ENCODE measurements at regions not wholly inside any gene's neighbourhood (a gene's known extent, or its start where the extent isn't known, plus 50 kb on each side); places are given as distances from the start of the nearest gene placed in this dataset.
A peak's percentile ranks its signal among the peaks of the same experiment; 100 is the strongest.

- Mint-ChIP-seq H3K27me3 (ENCODE audit: low read depth) (no peaks in the 10 kb centered on the region), H3K4me1 (ENCODE audit: low read depth) (peaks cover 6% of the 10 kb centered on the region), H3K4me3 (ENCODE audit: unreplicated experiment) (no peak overlapping the region), H3K9me3 (ENCODE audit: low read depth) (peaks cover 9% of the 10 kb centered on the region), H3K36me3 (ENCODE audit: low read depth) (peaks cover 2% of the 10 kb centered on the region), H3K27ac (ENCODE audit: unreplicated experiment) (peak overlapping the region; percentile 32)
- TF ChIP-seq, protein P1, sequence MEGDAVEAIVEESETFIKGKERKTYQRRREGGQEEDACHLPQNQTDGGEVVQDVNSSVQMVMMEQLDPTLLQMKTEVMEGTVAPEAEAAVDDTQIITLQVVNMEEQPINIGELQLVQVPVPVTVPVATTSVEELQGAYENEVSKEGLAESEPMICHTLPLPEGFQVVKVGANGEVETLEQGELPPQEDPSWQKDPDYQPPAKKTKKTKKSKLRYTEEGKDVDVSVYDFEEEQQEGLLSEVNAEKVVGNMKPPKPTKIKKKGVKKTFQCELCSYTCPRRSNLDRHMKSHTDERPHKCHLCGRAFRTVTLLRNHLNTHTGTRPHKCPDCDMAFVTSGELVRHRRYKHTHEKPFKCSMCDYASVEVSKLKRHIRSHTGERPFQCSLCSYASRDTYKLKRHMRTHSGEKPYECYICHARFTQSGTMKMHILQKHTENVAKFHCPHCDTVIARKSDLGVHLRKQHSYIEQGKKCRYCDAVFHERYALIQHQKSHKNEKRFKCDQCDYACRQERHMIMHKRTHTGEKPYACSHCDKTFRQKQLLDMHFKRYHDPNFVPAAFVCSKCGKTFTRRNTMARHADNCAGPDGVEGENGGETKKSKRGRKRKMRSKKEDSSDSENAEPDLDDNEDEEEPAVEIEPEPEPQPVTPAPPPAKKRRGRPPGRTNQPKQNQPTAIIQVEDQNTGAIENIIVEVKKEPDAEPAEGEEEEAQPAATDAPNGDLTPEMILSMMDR (IDR thresholded peaks at IDR 0.05): no peak
- DNase-seq (ENCODE audit: low spot score): no peak
Measured at GRCh38 chr9:673966-674526, 167.5 kb upstream of the DMRT1 start.

DNA sequence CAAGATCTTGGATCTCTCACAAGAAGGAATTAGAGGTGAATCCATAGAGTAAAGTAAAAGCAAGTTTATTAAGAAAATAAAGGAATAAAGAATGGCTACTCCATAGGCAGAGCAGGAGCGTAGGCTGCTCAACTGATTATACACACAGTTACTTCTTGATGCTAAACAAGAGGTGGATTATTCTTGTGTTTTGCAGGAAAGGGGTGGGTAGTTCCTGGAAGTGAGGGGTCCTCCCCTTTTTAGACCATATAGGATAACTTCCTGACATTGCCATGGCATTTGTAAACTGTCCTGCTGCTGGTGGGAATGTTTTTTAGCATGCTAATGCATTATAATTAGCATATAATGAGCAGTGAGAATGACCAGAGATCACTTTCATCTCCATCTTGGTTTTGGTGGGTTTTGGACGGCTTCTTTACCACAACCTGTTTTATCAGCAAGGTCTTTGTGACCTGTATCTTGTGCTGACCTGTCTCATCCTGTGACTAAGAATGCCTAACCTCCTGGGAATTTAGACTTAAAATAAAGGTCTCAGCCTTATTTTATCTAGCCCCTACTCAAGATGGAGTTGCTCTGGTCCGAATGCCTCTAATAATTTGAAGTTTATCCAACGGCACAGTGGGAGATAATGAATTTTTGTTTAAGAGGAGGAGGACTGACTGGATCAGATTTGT lies 165.7 kb upstream of the DMRT1 start:
- H3K27me3 Mint-ChIP-seq (ENCODE audit: low read depth): no peaks in the 10 kb centered on the region
- no peak for DNase-seq (ENCODE audit: low spot score)
- TF ChIP-seq, protein P1 (IDR thresholded peaks at IDR 0.05): no peak
- H3K9me3 Mint-ChIP-seq (ENCODE audit: low read depth): no peaks in the 10 kb centered on the region
- H3K36me3 Mint-ChIP-seq (ENCODE audit: low read depth): no peaks in the 10 kb centered on the region
- H3K27ac Mint-ChIP-seq (ENCODE audit: unreplicated experiment): no peak overlapping the region
- peaks cover 12% of the 10 kb centered on the region for H3K4me1 Mint-ChIP-seq (ENCODE audit: low read depth)
- H3K4me3 Mint-ChIP-seq (ENCODE audit: unreplicated experiment): no peak overlapping the region

DNA sequence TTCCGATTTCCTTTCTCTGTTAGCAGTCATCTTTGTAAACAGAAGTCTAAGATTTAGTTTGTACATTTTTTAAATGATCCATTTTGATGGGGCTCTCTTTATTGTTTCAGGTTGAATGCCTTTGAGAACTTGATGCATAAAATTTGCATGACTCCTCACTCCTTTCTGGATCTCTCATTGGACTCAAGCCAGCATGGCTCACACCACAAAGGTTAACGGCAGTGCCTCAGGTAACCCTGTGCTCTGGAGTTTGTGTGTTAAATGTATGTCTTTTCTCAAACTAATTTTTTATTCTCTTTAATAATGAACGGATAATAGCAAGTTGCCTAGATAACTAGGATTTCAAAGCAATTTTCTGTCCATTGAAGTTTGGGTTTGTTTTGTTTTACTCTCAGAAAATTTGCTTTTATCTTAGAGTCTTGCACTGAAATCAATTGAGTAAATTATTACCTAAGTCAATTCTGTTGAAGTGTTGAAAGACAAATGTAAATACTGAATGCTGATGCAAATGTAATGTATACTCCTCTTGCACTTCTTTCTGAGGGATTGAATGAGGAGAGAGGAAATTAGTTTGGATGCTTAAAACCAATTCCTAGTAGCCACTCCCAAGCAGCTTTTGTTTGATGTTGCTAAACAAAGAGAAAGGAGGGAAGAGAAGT lies 164.6 kb upstream of the DMRT1 start:
- DNase-seq (ENCODE audit: low spot score): no peak
- H3K27ac Mint-ChIP-seq (ENCODE audit: unreplicated experiment): no peak overlapping the region
- TF ChIP-seq, protein P1 (IDR thresholded peaks at IDR 0.05): no peak
- H3K36me3 Mint-ChIP-seq (ENCODE audit: low read depth): no peaks in the 10 kb centered on the region
- H3K4me3 Mint-ChIP-seq (ENCODE audit: unreplicated experiment): no peak overlapping the region
- peaks cover 12% of the 10 kb centered on the region for H3K4me1 Mint-ChIP-seq (ENCODE audit: low read depth)
- H3K9me3 Mint-ChIP-seq (ENCODE audit: low read depth): no peaks in the 10 kb centered on the region
- H3K27me3 Mint-ChIP-seq (ENCODE audit: low read depth): no peaks in the 10 kb centered on the region

DNA sequence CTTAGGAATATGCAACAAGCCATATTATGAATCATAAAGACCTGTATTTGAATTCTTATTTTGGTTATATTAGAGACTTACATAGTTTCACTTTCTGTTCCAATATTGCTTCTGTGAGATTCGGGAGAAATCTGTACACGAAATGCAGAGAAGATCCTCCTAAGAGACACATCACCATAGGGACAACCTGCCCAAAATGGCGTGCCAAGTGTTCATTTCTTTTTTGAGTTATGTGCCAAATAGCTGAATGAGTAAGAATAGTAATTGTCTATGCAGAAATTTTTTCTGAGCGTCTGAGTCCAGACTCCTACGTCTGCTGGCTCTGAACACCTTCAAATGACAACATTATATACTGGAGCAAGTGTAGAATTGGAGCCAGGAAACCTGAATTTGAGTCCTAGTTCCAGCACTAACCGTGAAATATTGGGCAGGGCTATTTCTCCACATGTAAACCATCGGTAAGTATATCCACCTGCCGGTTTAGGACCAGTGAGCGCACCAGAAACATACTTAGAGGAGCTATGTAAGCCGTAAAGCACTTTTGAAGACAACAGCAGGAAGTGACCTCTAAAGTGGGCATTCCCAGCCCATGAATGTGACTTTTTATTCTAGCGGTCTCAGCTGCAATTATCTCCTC lies 163.9 kb upstream of the DMRT1 start:
- DNase-seq (ENCODE audit: low spot score): no peak

DNA sequence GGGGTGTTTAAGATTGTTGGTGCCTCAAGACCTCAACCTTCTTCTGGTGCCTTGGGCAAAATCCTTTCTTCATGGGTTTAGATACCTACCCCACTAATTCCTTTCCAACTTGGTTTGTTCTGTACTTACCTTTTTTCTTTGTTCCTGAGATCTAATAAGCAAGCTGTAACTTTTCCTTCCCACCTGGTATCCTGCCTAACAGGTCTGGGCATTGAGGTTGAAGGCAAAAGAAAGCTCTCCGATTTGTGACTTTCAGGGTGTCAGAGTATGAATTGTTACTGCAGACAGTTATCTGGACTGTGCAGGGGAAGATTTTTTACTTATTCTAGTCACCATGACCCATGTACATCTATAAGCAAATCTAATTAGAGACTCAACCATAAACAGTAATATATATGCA lies 162.6 kb upstream of the DMRT1 start:
- no peak overlapping the region for H3K4me3 Mint-ChIP-seq (ENCODE audit: unreplicated experiment)
- no peaks in the 10 kb centered on the region for H3K36me3 Mint-ChIP-seq (ENCODE audit: low read depth)
- H3K27ac Mint-ChIP-seq (ENCODE audit: unreplicated experiment): no peak overlapping the region
- H3K4me1 Mint-ChIP-seq (ENCODE audit: low read depth): peaks cover 20% of the 10 kb centered on the region
- no peaks in the 10 kb centered on the region for H3K27me3 Mint-ChIP-seq (ENCODE audit: low read depth)
- no peaks in the 10 kb centered on the region for H3K9me3 Mint-ChIP-seq (ENCODE audit: low read depth)
- TF ChIP-seq, protein P1 (IDR thresholded peaks at IDR 0.05): no peak
- no peak for DNase-seq (ENCODE audit: low spot score)

More for the DNA sequence above, 163.9 kb upstream of the DMRT1 start:
- Mint-ChIP-seq H3K4me1 (ENCODE audit: low read depth) (peaks cover 12% of the 10 kb centered on the region), H3K36me3 (ENCODE audit: low read depth) (no peaks in the 10 kb centered on the region), H3K4me3 (ENCODE audit: unreplicated experiment) (no peak overlapping the region), H3K27ac (ENCODE audit: unreplicated experiment) (no peak overlapping the region), H3K27me3 (ENCODE audit: low read depth) (no peaks in the 10 kb centered on the region), H3K9me3 (ENCODE audit: low read depth) (no peaks in the 10 kb centered on the region)
- TF ChIP-seq, protein P1 (IDR thresholded peaks at IDR 0.05): no peak
